ENCODE measurements at regions not wholly inside any gene's neighbourhood (a gene's known extent, or its start where the extent isn't known, plus 50 kb on each side); places are given as distances from the start of the nearest gene placed in this dataset.

DNA sequence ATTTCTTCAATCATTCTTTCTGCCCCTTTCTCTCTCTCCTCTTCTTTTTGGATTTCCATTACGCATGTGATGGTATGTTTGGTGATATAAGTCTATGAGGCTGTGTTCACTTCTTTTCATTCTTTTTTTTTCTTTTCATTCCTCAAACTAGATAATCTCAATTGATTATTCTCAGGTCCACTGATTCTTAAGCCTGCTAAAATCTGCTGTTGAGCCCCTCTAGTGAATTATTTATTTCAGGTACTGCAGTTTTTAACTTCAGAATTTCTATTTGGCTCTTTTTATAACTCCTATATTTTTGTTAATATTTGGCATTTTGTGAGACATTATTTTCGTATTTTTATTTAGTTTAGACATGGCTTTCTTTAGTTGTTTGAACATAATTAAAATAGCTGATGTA lies 671.3 kb upstream of the NECTIN3 start:
- H3K27ac ChIP-seq, result no peak overlapping the region
- peaks cover 0 to 3% of the 10 kb centered on the region in 2 donors for H3K4me1 ChIP-seq
- TF ChIP-seq, protein P1, sequence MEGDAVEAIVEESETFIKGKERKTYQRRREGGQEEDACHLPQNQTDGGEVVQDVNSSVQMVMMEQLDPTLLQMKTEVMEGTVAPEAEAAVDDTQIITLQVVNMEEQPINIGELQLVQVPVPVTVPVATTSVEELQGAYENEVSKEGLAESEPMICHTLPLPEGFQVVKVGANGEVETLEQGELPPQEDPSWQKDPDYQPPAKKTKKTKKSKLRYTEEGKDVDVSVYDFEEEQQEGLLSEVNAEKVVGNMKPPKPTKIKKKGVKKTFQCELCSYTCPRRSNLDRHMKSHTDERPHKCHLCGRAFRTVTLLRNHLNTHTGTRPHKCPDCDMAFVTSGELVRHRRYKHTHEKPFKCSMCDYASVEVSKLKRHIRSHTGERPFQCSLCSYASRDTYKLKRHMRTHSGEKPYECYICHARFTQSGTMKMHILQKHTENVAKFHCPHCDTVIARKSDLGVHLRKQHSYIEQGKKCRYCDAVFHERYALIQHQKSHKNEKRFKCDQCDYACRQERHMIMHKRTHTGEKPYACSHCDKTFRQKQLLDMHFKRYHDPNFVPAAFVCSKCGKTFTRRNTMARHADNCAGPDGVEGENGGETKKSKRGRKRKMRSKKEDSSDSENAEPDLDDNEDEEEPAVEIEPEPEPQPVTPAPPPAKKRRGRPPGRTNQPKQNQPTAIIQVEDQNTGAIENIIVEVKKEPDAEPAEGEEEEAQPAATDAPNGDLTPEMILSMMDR (IDR thresholded peaks at IDR 0.05), result no peak
- H3K4me3 ChIP-seq, result no peak overlapping the region
- H3K27me3 ChIP-seq, result no peaks in the 10 kb centered on the region
- no peak for DNase-seq (ENCODE audit: low spot score in 2 of 2)
- H3K9me3 ChIP-seq, result peaks cover 0 to 14% of the 10 kb centered on the region in 2 donors
- no peaks in the 10 kb centered on the region for H3K36me3 ChIP-seq
- intact Hi-C loops (cut with DNase I), result no loop called here

DNA sequence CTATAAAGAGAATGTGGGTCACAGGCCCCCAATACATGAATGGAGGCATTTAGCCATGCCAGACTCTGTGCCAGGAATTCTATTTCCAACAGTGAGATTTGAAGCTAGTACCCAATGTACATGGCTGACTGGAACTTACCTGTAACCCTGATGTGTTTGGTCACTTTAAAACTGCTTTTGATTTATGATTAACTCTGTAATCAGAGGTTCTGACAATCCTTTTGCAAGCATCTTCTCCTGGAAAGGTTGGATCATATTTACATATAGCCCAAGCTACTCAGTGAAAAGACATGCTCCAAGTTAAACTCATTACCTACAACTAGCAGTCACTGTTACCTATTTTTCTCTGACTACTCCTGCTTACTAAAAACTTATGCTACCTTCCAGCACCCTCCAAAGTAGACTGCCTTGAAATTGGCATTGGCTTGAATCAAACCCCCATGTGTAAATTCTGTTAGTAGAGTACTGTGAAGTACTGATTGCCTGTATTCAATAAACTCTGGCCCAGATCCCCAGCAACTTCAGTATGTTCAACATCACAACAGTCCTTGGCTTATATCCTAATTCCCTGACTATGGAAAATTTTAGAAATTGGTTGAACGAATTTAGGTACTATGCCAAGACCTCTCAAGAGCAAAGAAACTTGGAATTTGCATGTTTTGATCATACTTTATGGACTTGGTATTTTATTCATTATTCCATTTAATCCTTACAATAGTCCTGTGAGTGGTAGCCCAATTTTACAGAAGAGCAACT lies 665.6 kb upstream of the NECTIN3 start:
- TF ChIP-seq, protein P1 (IDR thresholded peaks at IDR 0.05), result no peak
- Histone ChIP-seq H3K9me3 (peaks cover 0 to under 1% of the 10 kb centered on the region in 2 donors), H3K36me3 (no peaks in the 10 kb centered on the region), H3K27ac (no peak overlapping the region), H3K4me3 (no peak overlapping the region), H3K4me1 (no peaks in the 10 kb centered on the region), H3K27me3 (no peaks in the 10 kb centered on the region)
- intact Hi-C loops (cut with DNase I), result no loop called here
- DNase-seq (ENCODE audit: low spot score in 2 of 2), result no peak

DNA sequence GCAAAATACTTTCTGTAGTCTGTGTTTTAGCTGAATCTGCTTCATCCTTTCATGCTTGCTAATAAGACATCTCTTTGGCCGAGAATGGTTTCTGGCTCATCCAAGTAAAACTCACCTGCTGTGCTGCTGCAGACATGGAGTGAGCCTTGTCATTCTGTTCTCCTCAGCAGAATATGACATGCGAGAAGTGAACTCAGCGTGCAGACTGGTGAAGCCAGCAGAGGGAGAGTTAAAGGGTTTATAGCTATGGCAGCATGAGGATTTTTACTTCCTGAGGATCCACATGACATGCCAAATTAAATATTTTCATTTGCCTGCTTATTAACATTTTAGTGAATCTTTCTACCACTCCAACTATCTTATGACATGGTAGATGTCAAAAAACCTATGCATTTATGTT lies 658.4 kb upstream of the NECTIN3 start:
- DNase-seq (ENCODE audit: low spot score in 2 of 2), result no peak
- H3K27me3 ChIP-seq, result no peaks in the 10 kb centered on the region
- TF ChIP-seq, protein P1 (IDR thresholded peaks at IDR 0.05), result no peak
- peak overlapping the region in 1 of 2 donors; percentile 8 for H3K27ac ChIP-seq
- no peaks in the 10 kb centered on the region for H3K36me3 ChIP-seq
- intact Hi-C loops (cut with DNase I), result loop anchor here (2.0 to 5.0 kb wide), 2 partner anchors 26 to 659 kb away; partner anchors contain the start of gene NECTIN3
- H3K9me3 ChIP-seq, result no peaks in the 10 kb centered on the region
- no peak overlapping the region for H3K4me3 ChIP-seq
- peaks cover 0 to 18% of the 10 kb centered on the region in 2 donors for H3K4me1 ChIP-seq

DNA sequence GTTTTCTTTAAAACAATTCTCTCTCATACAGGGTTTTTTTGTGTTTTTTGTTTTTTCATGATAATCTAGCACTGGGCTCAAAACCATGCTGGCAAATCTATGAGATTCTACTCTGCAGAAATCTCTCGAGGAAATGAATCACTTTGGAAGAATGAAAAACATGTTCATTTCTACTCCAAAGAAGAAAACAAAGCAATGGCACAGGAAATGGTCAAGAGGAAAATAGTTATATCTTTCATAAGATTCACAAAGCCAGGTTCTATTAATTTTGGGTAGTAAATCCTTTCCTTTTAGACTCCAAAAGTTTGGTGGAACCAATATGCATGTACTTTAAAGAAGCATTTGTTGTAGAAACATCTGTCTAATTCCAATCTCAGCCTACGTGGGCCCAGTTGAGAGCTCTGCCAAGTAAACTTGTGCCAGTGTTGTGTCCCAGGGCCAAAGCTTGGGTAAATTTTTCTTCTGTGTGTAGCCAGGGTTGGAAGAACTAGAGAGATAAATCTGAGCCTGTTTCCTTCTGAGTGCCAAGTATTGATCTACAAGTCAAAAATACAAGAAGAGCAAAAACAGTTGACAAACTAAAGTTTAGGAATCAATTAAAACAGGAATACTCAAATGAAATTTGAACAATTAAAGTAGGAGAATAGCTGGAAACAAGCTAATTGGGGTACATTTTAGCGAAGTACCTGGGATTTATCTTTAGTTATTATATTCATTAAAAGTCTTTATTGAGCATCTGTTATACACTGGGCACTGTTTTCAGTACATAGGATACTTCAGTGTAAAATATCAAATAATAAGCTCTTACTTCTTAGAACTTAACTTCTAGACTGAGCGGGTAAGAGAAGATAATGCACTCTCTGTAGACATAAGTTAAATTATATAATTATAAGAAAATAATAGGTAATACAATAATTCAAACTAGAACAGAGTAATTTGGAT lies 657.5 kb upstream of the NECTIN3 start:
- TF ChIP-seq, protein P1 (IDR thresholded peaks at IDR 0.05), result no peak
- peak in 1 of 2 donors; percentile 63 for DNase-seq (ENCODE audit: low spot score in 2 of 2)
- no peak overlapping the region for H3K4me3 ChIP-seq
- intact Hi-C loops (cut with DNase I), result loop anchor here (2.0 to 5.0 kb wide), 2 partner anchors 27 to 658 kb away; partner anchors contain the start of gene NECTIN3
- no peaks in the 10 kb centered on the region for H3K36me3 ChIP-seq
- H3K27ac ChIP-seq, result peak overlapping the region; percentile 71 to 83
- H3K9me3 ChIP-seq, result no peaks in the 10 kb centered on the region
- no peaks in the 10 kb centered on the region for H3K27me3 ChIP-seq
- H3K4me1 ChIP-seq, result peaks cover 0 to 18% of the 10 kb centered on the region in 2 donors

DNA sequence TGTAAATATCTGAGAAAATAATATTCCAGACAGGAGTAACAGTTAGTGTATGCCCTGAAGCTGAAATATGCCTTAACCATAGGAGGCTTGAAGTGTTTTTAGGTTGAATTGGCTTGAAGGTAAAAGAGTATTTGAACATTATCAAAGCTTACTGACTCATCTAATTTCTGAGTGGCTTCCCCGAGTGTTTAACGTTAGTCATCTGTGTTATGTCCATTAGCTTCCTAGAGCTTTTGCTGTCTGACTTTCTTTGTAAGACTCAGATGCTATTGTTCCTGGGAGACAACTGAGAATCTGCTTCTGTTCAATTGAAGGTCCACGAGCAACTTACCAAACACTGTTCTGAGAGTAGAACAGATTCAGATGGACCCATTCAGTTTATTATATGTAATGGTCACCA lies 656.8 kb upstream of the NECTIN3 start:
- H3K27ac ChIP-seq, result peak overlapping the region; percentile 71 to 83
- no peak overlapping the region for H3K4me3 ChIP-seq
- TF ChIP-seq, protein P1 (IDR thresholded peaks at IDR 0.05), result no peak
- intact Hi-C loops (cut with DNase I), result loop anchor here (5.0 kb wide), 1 partner anchor 657 kb away; the partner anchor contains the start of gene NECTIN3
- DNase-seq (ENCODE audit: low spot score in 2 of 2), result no peak
- H3K9me3 ChIP-seq, result no peaks in the 10 kb centered on the region
- H3K36me3 ChIP-seq, result no peaks in the 10 kb centered on the region
- no peaks in the 10 kb centered on the region for H3K27me3 ChIP-seq
- peaks cover 0 to 18% of the 10 kb centered on the region in 2 donors for H3K4me1 ChIP-seq
